Endothelial cell of umbilical vein (primary cell): ENCODE measurements at regions not wholly inside any gene's neighbourhood (a gene's known extent, or its start where the extent isn't known, plus 50 kb on each side); places are given as distances from the start of the nearest gene placed in this dataset.

ENCODE experiments used
- BruUV-seq: library from RNA; stranded (reverse); fragments of 400-500 nt; replicated peaks from 2 replicates; lab custom pipeline; 2021; lab: Mats Ljungman, UMichigan
- CTCF ChIA-PET: fragments of 300-600, 350-600 bp; sonication (Branson Sonifier 250); formaldehyde crosslinking; loops from one replicate; lab custom pipeline; 2021; ENCODE audit warnings: antibody characterized with exemption, inconsistent platforms; lab: Charles Lee
- POLR2A ChIA-PET: fragments of 300-600, 350-600 bp; sonication (Branson Sonifier 250); formaldehyde crosslinking; loops from one replicate; lab custom pipeline; 2021; ENCODE audit warnings: antibody characterized with exemption, inconsistent platforms; lab: Charles Lee
- DNase-seq: peaks from one replicate; pipeline ENCODE4 v3.0.0-alpha.2; 2011; ENCODE audit warnings: low read depth, low spot score
- FAIRE-seq: peaks from 2 replicates; lab custom pipeline; 2011; peaks lifted over from hg19 to GRCh38; lab: Jason Lieb, UNC
- H2AFZ ChIP-seq: 2 replicates; pipeline ENCODE4 v1.6.0; 2012; ENCODE audit warnings: low read depth, low read length, control low read depth, inconsistent platforms
- H3K27ac ChIP-seq: 2 replicates; pipeline ENCODE4 v1.5.1; 2011; ENCODE audit warnings: low read depth, mild to moderate bottlenecking, control low read depth, low read length, moderate library complexity; ENCODE audit not compliant: insufficient read depth
- H3K27me3 ChIP-seq, 2 experiments: 2 replicates each; pipeline versions ENCODE4 v1.6.0 to v1.6.1; 2011; ENCODE audit warnings: low read length in 2 of 2, mixed read lengths in 1 of 2; ENCODE audit not compliant: control insufficient read depth in 2 of 2, insufficient read depth in 2 of 2
- H3K36me3 ChIP-seq, 2 experiments: 2 replicates in 1 of 2; 3 replicates in 1 of 2; pipeline ENCODE4 v1.5.1; 2011; ENCODE audit warnings: low read length in 2 of 2, mild to moderate bottlenecking in 1 of 2, moderate library complexity in 1 of 2; ENCODE audit not compliant: control insufficient read depth in 2 of 2, insufficient read depth in 2 of 2; ENCODE audit errors: extremely low read depth in 1 of 2
- H3K4me1 ChIP-seq: 3 replicates; pipeline ENCODE4 v1.5.1; 2011; ENCODE audit warnings: mild to moderate bottlenecking, low read length; ENCODE audit not compliant: control insufficient read depth, insufficient read depth; ENCODE audit errors: extremely low read depth
- H3K4me2 ChIP-seq: 2 replicates; pipeline ENCODE4 v1.6.1; 2011; ENCODE audit warnings: low read length, control low read depth, mixed read lengths; ENCODE audit not compliant: insufficient read depth
- H3K4me3 ChIP-seq, 3 experiments: fragments of 200-600 bp in 1 of 3; sonication (generic), shearing (Covaris generic) in 1 of 3; replicated peaks in 1 of 3; 2 replicates each; pipeline ENCODE4 v1.5.1; 2011 to 2016; ENCODE audit warnings: control low read depth in 3 of 3, low read length in 3 of 3, mild to moderate bottlenecking in 2 of 3, inconsistent platforms in 1 of 3, low read depth in 1 of 3, moderate library complexity in 1 of 3; ENCODE audit not compliant: insufficient read depth in 1 of 3
- H3K79me2 ChIP-seq: 2 replicates; pipeline ENCODE4 v1.6.0; 2012; ENCODE audit warnings: low read length, inconsistent platforms; ENCODE audit not compliant: control insufficient read depth, insufficient read depth
- H3K9ac ChIP-seq: replicated peaks from 2 replicates; pipeline ENCODE3; 2011; ENCODE audit warnings: low read length, control low read depth; ENCODE audit not compliant: insufficient read depth; ENCODE audit errors: extremely low read depth
- H3K9me1 ChIP-seq: replicated peaks from 3 replicates; pipeline ENCODE4 v1.6.0; 2011; ENCODE audit warnings: mild to moderate bottlenecking, low read length; ENCODE audit not compliant: control insufficient read depth, insufficient read depth; ENCODE audit errors: extremely low read depth
- H3K9me3 ChIP-seq: replicated peaks from 2 replicates; pipeline ENCODE4 v1.5.1; 2012; ENCODE audit warnings: low read length, inconsistent platforms; ENCODE audit not compliant: control insufficient read depth, insufficient read depth
- H4K20me1 ChIP-seq: replicated peaks from 2 replicates; pipeline ENCODE3; 2011; ENCODE audit warnings: mild to moderate bottlenecking, low read length; ENCODE audit not compliant: control insufficient read depth, insufficient read depth; ENCODE audit errors: extremely low read depth
- EZH2 ChIP-seq: IDR thresholded peaks from 2 replicates; pipeline ENCODE4 v1.6.1; 2012; ENCODE audit warnings: borderline replicate concordance, low read depth, mild to moderate bottlenecking, moderate library complexity, low read length, inconsistent platforms; ENCODE audit not compliant: severe bottlenecking
- FOS ChIP-seq: IDR thresholded peaks from 2 replicates; pipeline ENCODE4 v1.6.1; 2011; ENCODE audit warnings: mild to moderate bottlenecking, low read length, moderate library complexity, borderline replicate concordance; ENCODE audit not compliant: insufficient read depth
- GATA2 ChIP-seq: IDR thresholded peaks from 2 replicates; pipeline ENCODE4 v1.7.0; 2011; ENCODE audit warnings: low read depth, mild to moderate bottlenecking, moderate library complexity, mixed read lengths, low read length; ENCODE audit not compliant: insufficient read length, insufficient read depth
- JUN ChIP-seq: IDR thresholded peaks from 2 replicates; pipeline ENCODE4 v1.6.1; 2011; ENCODE audit warnings: borderline replicate concordance, low read depth; ENCODE audit not compliant: insufficient read length, insufficient read depth
- MYC ChIP-seq: IDR thresholded peaks from one replicate; pipeline ENCODE4 v1.6.1; 2011; ENCODE audit warnings: mild to moderate bottlenecking, low read depth, low read length
- POLR2A ChIP-seq: IDR thresholded peaks from 2 replicates; pipeline ENCODE4 v1.6.1; 2012; ENCODE audit warnings: low read depth, mild to moderate bottlenecking, control low read depth, low read length
- POLR2AphosphoS5 ChIP-seq: IDR thresholded peaks from 2 replicates; pipeline ENCODE4 v1.6.1; 2012; ENCODE audit warnings: low read depth, mild to moderate bottlenecking, control low read depth, low read length, moderate library complexity; ENCODE audit not compliant: insufficient read depth
- dilution Hi-C: fragments of 300-500 bp; cut with MboI; formaldehyde crosslinking; loops from one replicate; pipeline ENCODE4 v1.15.0; 2019; ENCODE audit warnings: low sequenced_read_pairs; ENCODE audit not compliant: extremely low pct_ligation_motif_present
- intact Hi-C: fragments of 100-400 bp; cut with micrococcal nuclease; formaldehyde crosslinking; loops from one replicate; pipeline ENCODE4 v1.10.0; 2022
- TF ChIP-seq, protein P1 (sequence below), 2 donors: IDR thresholded peaks; 1 replicate in 1 of 2; 2 replicates in 1 of 2; pipeline ENCODE4 v1.5.1; 2011; ENCODE audit warnings: low read length in 2 of 2, mild to moderate bottlenecking in 2 of 2, moderate library complexity in 2 of 2, control low read depth in 1 of 2, inconsistent platforms in 1 of 2, low read depth in 1 of 2; ENCODE audit not compliant: insufficient read depth in 1 of 2; ENCODE audit errors: extremely low read depth in 1 of 2
- TF ChIP-seq, protein P2 (sequence below): IDR thresholded peaks from 2 replicates; pipeline ENCODE4 v1.6.1; 2011; ENCODE audit not compliant: insufficient read depth, insufficient read length

DNA sequence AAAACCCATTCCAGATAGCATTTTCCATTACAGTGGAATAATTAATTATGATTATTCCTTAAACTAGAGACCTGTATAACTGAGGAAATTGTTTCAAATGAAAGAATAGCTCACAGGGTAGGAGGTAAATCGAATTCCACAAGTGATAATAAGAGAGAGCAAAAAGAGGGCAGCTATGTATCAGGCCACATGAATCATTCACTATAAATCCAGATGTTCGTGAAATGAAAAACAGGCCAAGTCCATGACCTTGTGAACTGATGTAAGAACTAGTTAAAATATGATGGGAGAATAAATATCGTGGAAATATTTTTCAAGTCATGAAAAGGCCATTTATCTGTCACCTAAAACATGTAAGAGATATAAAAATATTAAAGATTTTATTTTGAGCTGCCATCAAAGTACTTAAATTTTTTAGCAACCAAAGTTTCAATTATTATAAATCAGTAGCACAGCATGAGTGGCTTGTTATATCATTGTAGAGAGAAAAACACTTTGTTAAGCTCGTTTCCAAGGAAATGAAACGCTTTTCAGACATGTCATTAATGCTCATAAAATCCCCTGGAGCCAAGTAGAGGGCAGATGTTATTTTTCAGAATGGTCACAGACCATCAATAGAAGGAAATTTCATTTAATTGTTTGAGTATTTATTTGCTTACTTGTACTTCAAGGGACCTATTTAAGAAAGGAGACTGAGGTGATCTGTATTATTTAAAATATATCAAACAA, 120.6 kb upstream of the CDKN3 start:
- TF ChIP-seq MYC (no peak), POLR2A (no peak), EZH2 (no peak), POLR2AphosphoS5 (no peak), JUN (no peak), FOS (no peak), GATA2 (no peak)
- TF ChIP-seq, protein P1, sequence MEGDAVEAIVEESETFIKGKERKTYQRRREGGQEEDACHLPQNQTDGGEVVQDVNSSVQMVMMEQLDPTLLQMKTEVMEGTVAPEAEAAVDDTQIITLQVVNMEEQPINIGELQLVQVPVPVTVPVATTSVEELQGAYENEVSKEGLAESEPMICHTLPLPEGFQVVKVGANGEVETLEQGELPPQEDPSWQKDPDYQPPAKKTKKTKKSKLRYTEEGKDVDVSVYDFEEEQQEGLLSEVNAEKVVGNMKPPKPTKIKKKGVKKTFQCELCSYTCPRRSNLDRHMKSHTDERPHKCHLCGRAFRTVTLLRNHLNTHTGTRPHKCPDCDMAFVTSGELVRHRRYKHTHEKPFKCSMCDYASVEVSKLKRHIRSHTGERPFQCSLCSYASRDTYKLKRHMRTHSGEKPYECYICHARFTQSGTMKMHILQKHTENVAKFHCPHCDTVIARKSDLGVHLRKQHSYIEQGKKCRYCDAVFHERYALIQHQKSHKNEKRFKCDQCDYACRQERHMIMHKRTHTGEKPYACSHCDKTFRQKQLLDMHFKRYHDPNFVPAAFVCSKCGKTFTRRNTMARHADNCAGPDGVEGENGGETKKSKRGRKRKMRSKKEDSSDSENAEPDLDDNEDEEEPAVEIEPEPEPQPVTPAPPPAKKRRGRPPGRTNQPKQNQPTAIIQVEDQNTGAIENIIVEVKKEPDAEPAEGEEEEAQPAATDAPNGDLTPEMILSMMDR (IDR thresholded peaks at IDR 0.05; ENCODE audit: extremely low read depth in 1 of 2, insufficient read depth in 1 of 2, low read depth in 1 of 2, low read length in 2 of 2): no peak
- TF ChIP-seq, protein P2, sequence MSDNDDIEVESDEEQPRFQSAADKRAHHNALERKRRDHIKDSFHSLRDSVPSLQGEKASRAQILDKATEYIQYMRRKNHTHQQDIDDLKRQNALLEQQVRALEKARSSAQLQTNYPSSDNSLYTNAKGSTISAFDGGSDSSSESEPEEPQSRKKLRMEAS: no peak
- Histone ChIP-seq H3K79me2 (no peaks in the 10 kb centered on the region), H3K36me3 (no peaks in the 10 kb centered on the region), H3K9me3 (no peaks in the 10 kb centered on the region), H2AFZ (no peak overlapping the region), H3K4me2 (no peak overlapping the region), H3K27me3 (no peaks in the 10 kb centered on the region), H3K4me1 (no peaks in the 10 kb centered on the region), H3K9me1 (no peaks in the 10 kb centered on the region), H3K27ac (no peak overlapping the region), H3K9ac (no peak overlapping the region), H3K4me3 (no peak overlapping the region), H4K20me1 (no peaks in the 10 kb centered on the region)
- ChIA-PET POLR2A (no interaction called here), CTCF (no interaction called here)
- BruUV-seq: no TSS peak
- dilution Hi-C loops (no loop called here), intact Hi-C loops (no loop called here)
- no peak for DNase-seq
- no peak for FAIRE-seq
